IMR-90 (cell line): ENCODE measurements at regions not wholly inside any gene's neighbourhood (a gene's known extent, or its start where the extent isn't known, plus 50 kb on each side); places are given as distances from the start of the nearest gene placed in this dataset.

Experiments used
- CEBPB ChIP-seq: IDR thresholded peaks from 2 replicates; pipeline ENCODE4 v1.6.1; 2012; ENCODE audit warnings: low read depth, low read length, improper control_type of control experiment
- RAD21 ChIP-seq: IDR thresholded peaks from 2 replicates; pipeline ENCODE4 v1.6.1; 2012; ENCODE audit warnings: low read length, improper control_type of control experiment
- SMC3 ChIP-seq: fragments of 150-350 bp; IDR thresholded peaks from 2 replicates; pipeline ENCODE4 v1.6.1; 2016; ENCODE audit warnings: low read depth, mild to moderate bottlenecking, antibody characterized with exemption, low read length, moderate library complexity
- TF ChIP-seq, protein P1 (sequence below): conservative IDR thresholded peaks from 2 replicates; pipeline ENCODE4 v1.5.1; 2012; ENCODE audit warnings: mild to moderate bottlenecking, low read depth, low read length, improper control_type of control experiment

- TF ChIP-seq CEBPB (no peak), SMC3 (no peak), RAD21 (no peak)
- TF ChIP-seq, protein P1, sequence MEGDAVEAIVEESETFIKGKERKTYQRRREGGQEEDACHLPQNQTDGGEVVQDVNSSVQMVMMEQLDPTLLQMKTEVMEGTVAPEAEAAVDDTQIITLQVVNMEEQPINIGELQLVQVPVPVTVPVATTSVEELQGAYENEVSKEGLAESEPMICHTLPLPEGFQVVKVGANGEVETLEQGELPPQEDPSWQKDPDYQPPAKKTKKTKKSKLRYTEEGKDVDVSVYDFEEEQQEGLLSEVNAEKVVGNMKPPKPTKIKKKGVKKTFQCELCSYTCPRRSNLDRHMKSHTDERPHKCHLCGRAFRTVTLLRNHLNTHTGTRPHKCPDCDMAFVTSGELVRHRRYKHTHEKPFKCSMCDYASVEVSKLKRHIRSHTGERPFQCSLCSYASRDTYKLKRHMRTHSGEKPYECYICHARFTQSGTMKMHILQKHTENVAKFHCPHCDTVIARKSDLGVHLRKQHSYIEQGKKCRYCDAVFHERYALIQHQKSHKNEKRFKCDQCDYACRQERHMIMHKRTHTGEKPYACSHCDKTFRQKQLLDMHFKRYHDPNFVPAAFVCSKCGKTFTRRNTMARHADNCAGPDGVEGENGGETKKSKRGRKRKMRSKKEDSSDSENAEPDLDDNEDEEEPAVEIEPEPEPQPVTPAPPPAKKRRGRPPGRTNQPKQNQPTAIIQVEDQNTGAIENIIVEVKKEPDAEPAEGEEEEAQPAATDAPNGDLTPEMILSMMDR = no peak
Observed at GRCh38 chr16:49958448-49958847, 66.6 kb upstream of the CNEP1R1 start.
